ENCODE measurements at regions not wholly inside any gene's neighbourhood (a gene's known extent, or its start where the extent isn't known, plus 50 kb on each side); places are given as distances from the start of the nearest gene placed in this dataset.

GRCh38 chr11:70542811-70543210, 144.5 kb downstream of the CTTN start:
- TF ChIP-seq, protein P1, sequence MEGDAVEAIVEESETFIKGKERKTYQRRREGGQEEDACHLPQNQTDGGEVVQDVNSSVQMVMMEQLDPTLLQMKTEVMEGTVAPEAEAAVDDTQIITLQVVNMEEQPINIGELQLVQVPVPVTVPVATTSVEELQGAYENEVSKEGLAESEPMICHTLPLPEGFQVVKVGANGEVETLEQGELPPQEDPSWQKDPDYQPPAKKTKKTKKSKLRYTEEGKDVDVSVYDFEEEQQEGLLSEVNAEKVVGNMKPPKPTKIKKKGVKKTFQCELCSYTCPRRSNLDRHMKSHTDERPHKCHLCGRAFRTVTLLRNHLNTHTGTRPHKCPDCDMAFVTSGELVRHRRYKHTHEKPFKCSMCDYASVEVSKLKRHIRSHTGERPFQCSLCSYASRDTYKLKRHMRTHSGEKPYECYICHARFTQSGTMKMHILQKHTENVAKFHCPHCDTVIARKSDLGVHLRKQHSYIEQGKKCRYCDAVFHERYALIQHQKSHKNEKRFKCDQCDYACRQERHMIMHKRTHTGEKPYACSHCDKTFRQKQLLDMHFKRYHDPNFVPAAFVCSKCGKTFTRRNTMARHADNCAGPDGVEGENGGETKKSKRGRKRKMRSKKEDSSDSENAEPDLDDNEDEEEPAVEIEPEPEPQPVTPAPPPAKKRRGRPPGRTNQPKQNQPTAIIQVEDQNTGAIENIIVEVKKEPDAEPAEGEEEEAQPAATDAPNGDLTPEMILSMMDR (IDR thresholded peaks at IDR 0.05; ENCODE audit: insufficient read depth in 1 of 2, low read depth in 1 of 2, low read length in 1 of 2, severe bottlenecking in 1 of 2, unreplicated experiment in 1 of 2): no peak
- POLR2A ChIA-PET: no interaction called here

GRCh38 chr11:70543611-70544010, 145.3 kb downstream of the CTTN start:
- no TSS peak for BruUV-seq (replicated peaks)
- ChIA-PET POLR2A (no interaction called here), CTCF (no interaction called here)
- Histone ChIP-seq H3K9me3 (no peaks in the 10 kb centered on the region), H3K36me3 (ENCODE audit: control insufficient read depth, insufficient read depth, low read length) (no peaks in the 10 kb centered on the region), H3K4me1 (no peaks in the 10 kb centered on the region), H3K4me3 (ENCODE audit: low read depth, low read length) (no peak overlapping the region), H3K27me3 (replicated peaks; ENCODE audit: control insufficient read depth, insufficient read depth, low read length) (no peaks in the 10 kb centered on the region)
- intact Hi-C loops (cut with micrococcal nuclease; ENCODE audit: unreplicated experiment): no loop called here
- H3K9me3 Mint-ChIP-seq (ENCODE audit: unreplicated experiment): no peaks in the 10 kb centered on the region
- peaks cover 38% of the 10 kb centered on the region for H3K36me3 Mint-ChIP-seq (ENCODE audit: insufficient read depth, unreplicated experiment)
- no peak overlapping the region for H3K4me3 Mint-ChIP-seq (ENCODE audit: unreplicated experiment)
- H3K27ac Mint-ChIP-seq (ENCODE audit: unreplicated experiment): no peak overlapping the region
- DNase-seq: no peak
- no peaks in the 10 kb centered on the region for H3K27me3 Mint-ChIP-seq (ENCODE audit: insufficient read depth, unreplicated experiment)
- no peaks in the 10 kb centered on the region for H3K4me1 Mint-ChIP-seq (ENCODE audit: low read depth, unreplicated experiment)
- TF ChIP-seq, protein P1 (IDR thresholded peaks at IDR 0.05; ENCODE audit: insufficient read depth in 1 of 2, low read depth in 1 of 2, low read length in 1 of 2, severe bottlenecking in 1 of 2, unreplicated experiment in 1 of 2): no peak

More at GRCh38 chr11:70542811-70543210, 144.5 kb downstream of the CTTN start:
- no peaks in the 10 kb centered on the region for H3K9me3 Mint-ChIP-seq (ENCODE audit: unreplicated experiment)
- no peak for DNase-seq
- H3K4me1 Mint-ChIP-seq (ENCODE audit: low read depth, unreplicated experiment): no peaks in the 10 kb centered on the region
- H3K4me3 ChIP-seq (ENCODE audit: low read depth, low read length): no peak overlapping the region
- intact Hi-C loops (cut with micrococcal nuclease; ENCODE audit: unreplicated experiment): no loop called here
- no peaks in the 10 kb centered on the region for H3K27me3 ChIP-seq (replicated peaks; ENCODE audit: control insufficient read depth, insufficient read depth, low read length)
- no peaks in the 10 kb centered on the region for H3K9me3 ChIP-seq
- H3K36me3 Mint-ChIP-seq (ENCODE audit: insufficient read depth, unreplicated experiment): peaks cover 32% of the 10 kb centered on the region
- H3K36me3 ChIP-seq (ENCODE audit: control insufficient read depth, insufficient read depth, low read length): no peaks in the 10 kb centered on the region
- H3K27ac Mint-ChIP-seq (ENCODE audit: unreplicated experiment): no peak overlapping the region
- no peaks in the 10 kb centered on the region for H3K4me1 ChIP-seq
- no peaks in the 10 kb centered on the region for H3K27me3 Mint-ChIP-seq (ENCODE audit: insufficient read depth, unreplicated experiment)
- no peak overlapping the region for H3K4me3 Mint-ChIP-seq (ENCODE audit: unreplicated experiment)
- no TSS peak for BruUV-seq (replicated peaks)
- CTCF ChIA-PET: no interaction called here

- Mint-ChIP-seq H3K4me3 (ENCODE audit: unreplicated experiment) (no peak overlapping the region), H3K27ac (ENCODE audit: unreplicated experiment) (no peak overlapping the region), H3K4me1 (ENCODE audit: low read depth, unreplicated experiment) (no peaks in the 10 kb centered on the region), H3K27me3 (ENCODE audit: insufficient read depth, unreplicated experiment) (no peaks in the 10 kb centered on the region), H3K36me3 (ENCODE audit: insufficient read depth, unreplicated experiment) (peaks cover 35% of the 10 kb centered on the region), H3K9me3 (ENCODE audit: unreplicated experiment) (no peaks in the 10 kb centered on the region)
- Histone ChIP-seq H3K4me1 (no peaks in the 10 kb centered on the region), H3K27me3 (replicated peaks; ENCODE audit: control insufficient read depth, insufficient read depth, low read length) (no peaks in the 10 kb centered on the region), H3K36me3 (ENCODE audit: control insufficient read depth, insufficient read depth, low read length) (no peaks in the 10 kb centered on the region), H3K9me3 (no peaks in the 10 kb centered on the region), H3K4me3 (ENCODE audit: low read depth, low read length) (no peak overlapping the region)
- intact Hi-C loops (cut with micrococcal nuclease; ENCODE audit: unreplicated experiment): no loop called here
- ChIA-PET POLR2A (no interaction called here), CTCF (no interaction called here)
- BruUV-seq (replicated peaks): no TSS peak
- TF ChIP-seq, protein P1 (IDR thresholded peaks at IDR 0.05; ENCODE audit: insufficient read depth in 1 of 2, low read depth in 1 of 2, low read length in 1 of 2, severe bottlenecking in 1 of 2, unreplicated experiment in 1 of 2): no peak
- DNase-seq: no peak
Measured at GRCh38 chr11:70544067-70544773, 145.9 kb downstream of the CTTN start.

Measured in Caco-2 (cell line).